ENCODE measurements at regions not wholly inside any gene's neighbourhood (a gene's known extent, or its start where the extent isn't known, plus 50 kb on each side); places are given as distances from the start of the nearest gene placed in this dataset.

DNA sequence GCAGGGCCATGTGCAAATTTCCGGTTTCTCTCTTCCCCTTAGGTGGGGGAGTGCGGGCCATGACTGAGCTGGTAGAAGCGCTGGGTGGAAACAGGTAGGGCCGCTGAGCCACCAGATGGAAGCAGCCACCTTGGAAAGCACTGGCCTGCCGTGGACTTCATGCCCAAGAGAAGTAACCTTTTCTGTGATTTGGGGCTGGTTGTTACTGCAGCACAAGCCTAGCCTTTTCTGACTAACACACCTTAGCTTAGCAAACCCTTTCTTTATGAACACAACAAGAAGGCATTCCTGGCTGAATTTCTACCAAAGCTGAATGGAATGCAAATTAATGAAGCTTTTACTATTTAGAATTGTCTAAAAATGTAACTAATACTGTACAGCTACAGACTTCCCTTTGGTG, 149.6 kb upstream of the UBE2E1 start:
- H3K79me2 ChIP-seq (ENCODE audit: insufficient read depth, low read length) = no peaks in the 10 kb centered on the region
- H3K4me3 ChIP-seq (ENCODE audit: insufficient read depth, low read length, poor library complexity, severe bottlenecking) = no peak overlapping the region
- no peak for TF ChIP-seq CTCF (IDR thresholded peaks at IDR 0.05; ENCODE audit: insufficient read depth, low read length, poor library complexity, severe bottlenecking)
- TF ChIP-seq EZH2phosphoT487 (conservative IDR thresholded peaks at IDR 0.05; ENCODE audit: low read length) = no peak
- H3K27me3 ChIP-seq (ENCODE audit: low read length) = no peaks in the 10 kb centered on the region
- H3K4me2 ChIP-seq (ENCODE audit: low read depth, low read length, poor library complexity, severe bottlenecking) = no peak overlapping the region
- H4K20me1 ChIP-seq (ENCODE audit: low read depth, low read length) = no peaks in the 10 kb centered on the region
- no peak overlapping the region for H2AFZ ChIP-seq (ENCODE audit: low read depth, low read length, severe bottlenecking)
- 0 out of 2 replicates have a peak, but pooled peaks cover 8% of the 10 kb centered on the region for H3F3A ChIP-seq (ENCODE audit: insufficient read depth)
- no peak overlapping the region for H3K9ac ChIP-seq (ENCODE audit: low read length)
- no peak overlapping the region for H3K27ac ChIP-seq (ENCODE audit: low read depth, low read length)
- peaks cover 10% of the 10 kb centered on the region; the same call in 1 of the 2 replicates for H3K9me3 ChIP-seq (ENCODE audit: insufficient read depth, low read length)
- no peaks in the 10 kb centered on the region for H3K36me3 ChIP-seq (ENCODE audit: low read length)
- no peaks in the 10 kb centered on the region for H3K9me2 ChIP-seq (replicated peaks; ENCODE audit: insufficient read depth, low read length)

GRCh38 chr3:23656821-23657220, 148.9 kb upstream of the UBE2E1 start:
- no peaks in the 10 kb centered on the region for H3K27me3 ChIP-seq (ENCODE audit: low read length)
- H3F3A ChIP-seq (ENCODE audit: insufficient read depth) = 0 out of 2 replicates have a peak, but pooled peaks cover 8% of the 10 kb centered on the region
- no peaks in the 10 kb centered on the region for H3K36me3 ChIP-seq (ENCODE audit: low read length)
- no peaks in the 10 kb centered on the region for H4K20me1 ChIP-seq (ENCODE audit: low read depth, low read length)
- H3K9ac ChIP-seq (ENCODE audit: low read length) = no peak overlapping the region
- H3K79me2 ChIP-seq (ENCODE audit: insufficient read depth, low read length) = no peaks in the 10 kb centered on the region
- H3K27ac ChIP-seq (ENCODE audit: low read depth, low read length) = no peak overlapping the region
- no peaks in the 10 kb centered on the region for H3K9me2 ChIP-seq (replicated peaks; ENCODE audit: insufficient read depth, low read length)
- H3K9me3 ChIP-seq (ENCODE audit: insufficient read depth, low read length) = peaks cover 10% of the 10 kb centered on the region; the same call in 1 of the 2 replicates
- H3K4me2 ChIP-seq (ENCODE audit: low read depth, low read length, poor library complexity, severe bottlenecking) = no peak overlapping the region
- no peak overlapping the region for H2AFZ ChIP-seq (ENCODE audit: low read depth, low read length, severe bottlenecking)
- TF ChIP-seq EZH2phosphoT487 (conservative IDR thresholded peaks at IDR 0.05; ENCODE audit: low read length) = no peak
- TF ChIP-seq CTCF (IDR thresholded peaks at IDR 0.05; ENCODE audit: insufficient read depth, low read length, poor library complexity, severe bottlenecking) = no peak
- no peak overlapping the region for H3K4me3 ChIP-seq (ENCODE audit: insufficient read depth, low read length, poor library complexity, severe bottlenecking)

GRCh38 chr3:23657647-23658046, 148.1 kb upstream of the UBE2E1 start:
- Histone ChIP-seq H3K27me3 (ENCODE audit: low read length) (no peaks in the 10 kb centered on the region), H4K20me1 (ENCODE audit: low read depth, low read length) (no peaks in the 10 kb centered on the region), H3K36me3 (ENCODE audit: low read length) (no peaks in the 10 kb centered on the region), H2AFZ (ENCODE audit: low read depth, low read length, severe bottlenecking) (no peak overlapping the region), H3K9me2 (replicated peaks; ENCODE audit: insufficient read depth, low read length) (no peaks in the 10 kb centered on the region), H3K4me3 (ENCODE audit: insufficient read depth, low read length, poor library complexity, severe bottlenecking) (no peak overlapping the region), H3K9ac (ENCODE audit: low read length) (no peak overlapping the region), H3F3A (ENCODE audit: insufficient read depth) (0 out of 2 replicates have a peak, but pooled peaks cover 8% of the 10 kb centered on the region), H3K79me2 (ENCODE audit: insufficient read depth, low read length) (no peaks in the 10 kb centered on the region), H3K27ac (ENCODE audit: low read depth, low read length) (no peak overlapping the region), H3K9me3 (ENCODE audit: insufficient read depth, low read length) (peaks cover 10% of the 10 kb centered on the region; the same call in 1 of the 2 replicates), H3K4me2 (ENCODE audit: low read depth, low read length, poor library complexity, severe bottlenecking) (no peak overlapping the region)
- no peak for TF ChIP-seq EZH2phosphoT487 (conservative IDR thresholded peaks at IDR 0.05; ENCODE audit: low read length)
- TF ChIP-seq CTCF (IDR thresholded peaks at IDR 0.05; ENCODE audit: insufficient read depth, low read length, poor library complexity, severe bottlenecking) = no peak
